Parathyroid adenoma (tissue), 2 donors: ENCODE measurements at regions not wholly inside any gene's neighbourhood (a gene's known extent, or its start where the extent isn't known, plus 50 kb on each side); places are given as distances from the start of the nearest gene placed in this dataset.

Experiments
- H2AFZ ChIP-seq: fragments of 300-600 bp; sonication (generic); one replicate; pipeline ENCODE4 v1.7.0; 2017; ENCODE audit warnings: antibody characterized with exemption, mild to moderate bottlenecking
- H3K27ac ChIP-seq: fragments of 300-600 bp; sonication (generic); one replicate; pipeline ENCODE4 v1.7.0; 2017
- H3K27me3 ChIP-seq: fragments of 300-600 bp; sonication (generic); one replicate; pipeline ENCODE4 v1.7.0; 2017; ENCODE audit warnings: low read length; ENCODE audit not compliant: control insufficient read depth, insufficient read depth
- H3K36me3 ChIP-seq: fragments of 300-600 bp; sonication (generic); one replicate; pipeline ENCODE4 v1.7.0; 2017; ENCODE audit warnings: low read length; ENCODE audit not compliant: control insufficient read depth, insufficient read depth
- H3K4me1 ChIP-seq: fragments of 300-600 bp; sonication (generic); one replicate; pipeline ENCODE4 v1.7.0; 2017; ENCODE audit warnings: control low read depth
- H3K4me2 ChIP-seq: fragments of 300-600 bp; sonication (generic); one replicate; pipeline ENCODE4 v1.7.0; 2017; ENCODE audit warnings: low read length
- H3K4me3 ChIP-seq: fragments of 300-600 bp; sonication (generic); one replicate; pipeline ENCODE4 v1.7.0; 2017; ENCODE audit warnings: low read depth, low read length
- H3K79me2 ChIP-seq: fragments of 300-600 bp; sonication (generic); one replicate; pipeline ENCODE4 v1.7.0; 2017; ENCODE audit warnings: control low read depth
- H3K9ac ChIP-seq: fragments of 300-600 bp; sonication (generic); one replicate; pipeline ENCODE4 v1.7.0; 2017; ENCODE audit warnings: mild to moderate bottlenecking
- H3K9me3 ChIP-seq: fragments of 300-600 bp; sonication (generic); one replicate; pipeline ENCODE4 v1.7.0; 2017; ENCODE audit warnings: low read length; ENCODE audit not compliant: control insufficient read depth
- TF ChIP-seq, protein P1 (sequence below): fragments of 300-600 bp; sonication (generic); IDR thresholded peaks from one replicate; pipeline ENCODE4 v1.7.0; 2017; ENCODE audit warnings: antibody characterized with exemption, mild to moderate bottlenecking
- donor health status: primary hyperparathyroidism.

DNA sequence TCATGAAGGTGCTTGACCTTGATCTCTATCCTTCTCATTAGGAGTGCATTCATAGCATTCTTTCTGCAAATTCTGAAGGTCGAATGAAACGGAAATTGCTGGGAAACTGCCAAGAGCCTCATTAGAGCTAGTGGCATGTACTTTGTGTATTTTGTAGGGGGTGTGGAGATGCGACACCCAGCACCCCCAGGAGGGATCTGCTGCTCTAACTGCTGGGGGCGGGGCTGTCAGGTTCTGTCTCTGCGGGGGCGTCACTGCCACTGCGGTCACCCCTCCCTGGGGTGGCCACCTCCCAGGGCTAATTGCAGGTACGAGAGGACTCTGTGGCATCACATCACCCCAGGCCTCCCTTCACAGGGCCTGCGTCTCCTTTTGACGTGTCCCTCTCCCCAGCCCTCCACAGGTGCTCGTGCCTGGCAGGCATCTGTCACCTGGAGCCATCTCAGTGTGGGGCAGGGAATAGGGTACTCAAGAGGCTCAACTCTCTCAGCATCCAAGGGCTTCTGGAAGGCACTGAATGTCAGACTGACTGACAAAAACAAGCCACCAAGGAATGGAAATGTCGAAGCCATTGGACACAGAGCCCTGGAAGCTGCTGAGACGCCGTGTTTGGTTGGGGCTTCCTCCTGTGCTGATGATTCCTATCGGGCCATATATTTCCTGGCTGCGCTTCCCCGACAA, 151.1 kb downstream of the ACTR3B start:
- no peak overlapping the region for H3K4me3 ChIP-seq
- H3K9me3 ChIP-seq: no peaks in the 10 kb centered on the region
- no peak overlapping the region for H2AFZ ChIP-seq
- H3K27ac ChIP-seq: no peak overlapping the region
- H3K36me3 ChIP-seq: no peaks in the 10 kb centered on the region
- H3K4me1 ChIP-seq: no peaks in the 10 kb centered on the region
- H3K9ac ChIP-seq: no peak overlapping the region
- TF ChIP-seq, protein P1, sequence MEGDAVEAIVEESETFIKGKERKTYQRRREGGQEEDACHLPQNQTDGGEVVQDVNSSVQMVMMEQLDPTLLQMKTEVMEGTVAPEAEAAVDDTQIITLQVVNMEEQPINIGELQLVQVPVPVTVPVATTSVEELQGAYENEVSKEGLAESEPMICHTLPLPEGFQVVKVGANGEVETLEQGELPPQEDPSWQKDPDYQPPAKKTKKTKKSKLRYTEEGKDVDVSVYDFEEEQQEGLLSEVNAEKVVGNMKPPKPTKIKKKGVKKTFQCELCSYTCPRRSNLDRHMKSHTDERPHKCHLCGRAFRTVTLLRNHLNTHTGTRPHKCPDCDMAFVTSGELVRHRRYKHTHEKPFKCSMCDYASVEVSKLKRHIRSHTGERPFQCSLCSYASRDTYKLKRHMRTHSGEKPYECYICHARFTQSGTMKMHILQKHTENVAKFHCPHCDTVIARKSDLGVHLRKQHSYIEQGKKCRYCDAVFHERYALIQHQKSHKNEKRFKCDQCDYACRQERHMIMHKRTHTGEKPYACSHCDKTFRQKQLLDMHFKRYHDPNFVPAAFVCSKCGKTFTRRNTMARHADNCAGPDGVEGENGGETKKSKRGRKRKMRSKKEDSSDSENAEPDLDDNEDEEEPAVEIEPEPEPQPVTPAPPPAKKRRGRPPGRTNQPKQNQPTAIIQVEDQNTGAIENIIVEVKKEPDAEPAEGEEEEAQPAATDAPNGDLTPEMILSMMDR: no peak
- H3K27me3 ChIP-seq: no peaks in the 10 kb centered on the region
- H3K79me2 ChIP-seq: no peaks in the 10 kb centered on the region
- no peak overlapping the region for H3K4me2 ChIP-seq

DNA sequence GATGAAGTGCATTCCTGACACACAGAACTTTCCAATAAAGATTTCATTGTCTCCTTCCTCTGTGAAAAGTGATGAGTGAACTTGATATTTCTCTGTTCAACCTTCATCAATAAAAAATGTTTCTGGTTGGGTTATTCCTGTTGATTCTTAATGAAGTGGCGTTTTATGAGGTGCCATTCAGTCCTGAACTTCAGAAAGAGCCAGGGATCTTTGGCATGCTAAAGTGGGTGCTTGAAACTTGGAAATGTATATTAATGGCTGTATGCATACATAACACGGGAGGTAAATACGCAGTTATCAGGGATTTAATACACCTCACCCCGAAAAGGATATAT, 151.6 kb downstream of the ACTR3B start:
- Histone ChIP-seq H3K9ac (no peak overlapping the region), H3K4me1 (no peaks in the 10 kb centered on the region), H3K4me2 (no peak overlapping the region), H3K79me2 (no peaks in the 10 kb centered on the region), H3K27ac (no peak overlapping the region), H3K4me3 (no peak overlapping the region), H3K36me3 (no peaks in the 10 kb centered on the region), H3K27me3 (no peaks in the 10 kb centered on the region), H2AFZ (no peak overlapping the region), H3K9me3 (no peaks in the 10 kb centered on the region)
- TF ChIP-seq, protein P1: no peak

DNA sequence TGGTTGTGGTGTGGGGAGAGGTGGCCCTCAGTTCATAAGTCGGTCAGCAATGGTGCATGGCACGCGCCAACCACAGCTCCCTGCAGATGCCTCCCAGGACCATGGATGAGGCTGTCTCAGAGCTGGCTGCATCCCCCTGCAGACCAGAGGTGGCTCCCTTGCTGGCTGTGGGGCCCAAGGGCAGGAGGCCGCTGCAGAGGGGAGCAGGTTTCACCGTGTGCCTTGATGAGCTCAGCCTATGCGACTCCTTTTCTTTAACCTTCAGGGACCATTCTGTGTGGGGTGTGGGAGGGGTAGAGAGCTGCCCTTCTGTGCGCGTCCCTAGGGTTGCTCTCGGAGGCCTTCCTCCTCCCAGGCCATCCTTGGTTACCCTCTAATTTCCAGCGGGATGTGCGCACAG, 152.4 kb downstream of the ACTR3B start:
- H3K36me3 ChIP-seq: no peaks in the 10 kb centered on the region
- no peaks in the 10 kb centered on the region for H3K4me1 ChIP-seq
- TF ChIP-seq, protein P1: no peak
- H3K4me2 ChIP-seq: no peak overlapping the region
- H3K9ac ChIP-seq: no peak overlapping the region
- no peaks in the 10 kb centered on the region for H3K9me3 ChIP-seq
- H3K27ac ChIP-seq: no peak overlapping the region
- no peaks in the 10 kb centered on the region for H3K27me3 ChIP-seq
- H3K79me2 ChIP-seq: no peaks in the 10 kb centered on the region
- no peak overlapping the region for H2AFZ ChIP-seq
- H3K4me3 ChIP-seq: no peak overlapping the region

DNA sequence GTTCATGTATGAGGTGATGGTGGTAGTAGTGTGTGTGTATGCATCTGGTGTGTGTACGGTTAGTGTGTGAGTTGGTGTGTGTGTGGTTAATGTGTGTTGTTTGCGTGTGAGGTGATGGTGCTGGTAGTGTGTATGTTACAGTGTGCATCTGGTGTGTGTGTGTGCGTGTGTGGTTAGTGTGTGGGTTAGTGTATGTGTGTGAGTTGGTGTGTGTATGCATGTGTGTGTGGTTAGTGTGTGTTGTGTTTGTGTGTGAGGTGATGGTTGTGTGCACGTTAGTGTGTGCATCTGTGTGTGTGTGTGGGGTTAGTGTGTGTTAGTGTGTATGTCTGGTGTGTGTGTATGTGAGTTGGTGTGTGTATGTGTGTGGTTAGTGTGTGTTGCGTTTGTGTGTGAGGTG, 153.0 kb downstream of the ACTR3B start:
- H3K9ac ChIP-seq: no peak overlapping the region
- TF ChIP-seq, protein P1: no peak

DNA sequence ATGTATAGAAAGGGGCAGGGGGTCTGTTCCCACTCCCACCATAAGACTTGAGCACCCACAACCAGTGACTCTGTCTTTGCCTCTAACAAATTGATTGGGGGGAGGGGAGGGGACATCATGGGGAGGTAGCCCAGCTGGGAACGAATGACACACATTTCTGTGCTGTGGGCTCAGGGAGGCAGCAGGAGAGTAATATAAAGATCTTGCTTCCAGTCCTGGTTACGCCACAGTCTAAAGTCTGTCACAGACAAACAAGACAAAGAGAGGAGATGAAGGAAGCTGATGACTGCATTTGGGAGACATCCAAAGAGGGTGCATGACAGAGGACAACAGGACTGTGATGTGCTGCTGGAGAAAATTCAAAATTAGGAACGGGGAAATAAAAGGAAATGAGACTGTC, 153.9 kb downstream of the ACTR3B start:
- Histone ChIP-seq H3K4me2 (no peak overlapping the region), H3K27ac (no peak overlapping the region), H3K4me1 (no peaks in the 10 kb centered on the region), H3K9ac (no peak overlapping the region), H3K9me3 (no peaks in the 10 kb centered on the region), H2AFZ (no peak overlapping the region), H3K4me3 (no peak overlapping the region), H3K36me3 (no peaks in the 10 kb centered on the region), H3K27me3 (no peaks in the 10 kb centered on the region), H3K79me2 (no peaks in the 10 kb centered on the region)
- TF ChIP-seq, protein P1: no peak

More for the DNA sequence above, 153.0 kb downstream of the ACTR3B start:
- H3K79me2 ChIP-seq: no peaks in the 10 kb centered on the region
- H2AFZ ChIP-seq: no peak overlapping the region
- H3K27me3 ChIP-seq: no peaks in the 10 kb centered on the region
- H3K4me1 ChIP-seq: no peaks in the 10 kb centered on the region
- no peaks in the 10 kb centered on the region for H3K36me3 ChIP-seq
- H3K9me3 ChIP-seq: no peaks in the 10 kb centered on the region
- H3K4me2 ChIP-seq: no peak overlapping the region
- no peak overlapping the region for H3K4me3 ChIP-seq
- no peak overlapping the region for H3K27ac ChIP-seq
